ENCODE measurements at regions not wholly inside any gene's neighbourhood (a gene's known extent, or its start where the extent isn't known, plus 50 kb on each side); places are given as distances from the start of the nearest gene placed in this dataset.

- Histone ChIP-seq H3K36me3 (no peaks in the 10 kb centered on the region), H3K9me3 (no peaks in the 10 kb centered on the region), H3K27ac (no peak overlapping the region), H3K4me3 (no peak overlapping the region), H3K27me3 (no peaks in the 10 kb centered on the region), H3K4me1 (ENCODE audit: insufficient read depth) (no peaks in the 10 kb centered on the region)
- WGBS, 3 donors, result 65 to 88% (median 65%) methylated on average over 2 of the region's 2 CpGs
- no peak for DNase-seq
- TF ChIP-seq EP300 (IDR thresholded peaks at IDR 0.05) (no peak), POLR2A (IDR thresholded peaks at IDR 0.05) (no peak)
- TF ChIP-seq, protein P1, sequence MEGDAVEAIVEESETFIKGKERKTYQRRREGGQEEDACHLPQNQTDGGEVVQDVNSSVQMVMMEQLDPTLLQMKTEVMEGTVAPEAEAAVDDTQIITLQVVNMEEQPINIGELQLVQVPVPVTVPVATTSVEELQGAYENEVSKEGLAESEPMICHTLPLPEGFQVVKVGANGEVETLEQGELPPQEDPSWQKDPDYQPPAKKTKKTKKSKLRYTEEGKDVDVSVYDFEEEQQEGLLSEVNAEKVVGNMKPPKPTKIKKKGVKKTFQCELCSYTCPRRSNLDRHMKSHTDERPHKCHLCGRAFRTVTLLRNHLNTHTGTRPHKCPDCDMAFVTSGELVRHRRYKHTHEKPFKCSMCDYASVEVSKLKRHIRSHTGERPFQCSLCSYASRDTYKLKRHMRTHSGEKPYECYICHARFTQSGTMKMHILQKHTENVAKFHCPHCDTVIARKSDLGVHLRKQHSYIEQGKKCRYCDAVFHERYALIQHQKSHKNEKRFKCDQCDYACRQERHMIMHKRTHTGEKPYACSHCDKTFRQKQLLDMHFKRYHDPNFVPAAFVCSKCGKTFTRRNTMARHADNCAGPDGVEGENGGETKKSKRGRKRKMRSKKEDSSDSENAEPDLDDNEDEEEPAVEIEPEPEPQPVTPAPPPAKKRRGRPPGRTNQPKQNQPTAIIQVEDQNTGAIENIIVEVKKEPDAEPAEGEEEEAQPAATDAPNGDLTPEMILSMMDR (IDR thresholded peaks at IDR 0.05), result no peak
- intact Hi-C loops (cut with DNase I), result no loop called here
These were observed 859.4 kb downstream of the TYW1 start for GRCh38 chr7:67856046-67856445.

DNA sequence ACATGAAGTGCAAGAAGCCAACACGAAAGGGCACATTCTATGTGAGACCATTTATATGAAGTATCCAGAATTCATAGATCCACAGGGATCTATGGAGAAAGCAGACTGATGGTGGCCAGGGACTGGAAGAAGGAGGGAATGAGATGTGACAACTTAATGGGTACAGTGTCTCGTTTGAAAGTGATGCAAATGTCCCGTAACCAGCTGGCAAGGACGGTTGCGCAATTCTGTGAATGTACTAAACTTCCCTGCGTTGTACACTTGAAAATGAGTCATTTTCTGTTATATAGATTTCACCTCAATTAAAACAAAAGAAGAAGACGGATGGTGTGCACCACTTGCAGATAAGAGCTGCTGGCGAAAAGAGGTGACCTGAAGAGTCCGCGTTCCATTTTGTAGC is 861.1 kb downstream of the TYW1 start:
- H3K4me1 ChIP-seq (ENCODE audit: insufficient read depth), result no peaks in the 10 kb centered on the region
- 79 to 93% (median 83%) methylated on average over 10 of the region's 10 CpGs for WGBS, 3 donors
- intact Hi-C loops (cut with DNase I), result no loop called here

DNA sequence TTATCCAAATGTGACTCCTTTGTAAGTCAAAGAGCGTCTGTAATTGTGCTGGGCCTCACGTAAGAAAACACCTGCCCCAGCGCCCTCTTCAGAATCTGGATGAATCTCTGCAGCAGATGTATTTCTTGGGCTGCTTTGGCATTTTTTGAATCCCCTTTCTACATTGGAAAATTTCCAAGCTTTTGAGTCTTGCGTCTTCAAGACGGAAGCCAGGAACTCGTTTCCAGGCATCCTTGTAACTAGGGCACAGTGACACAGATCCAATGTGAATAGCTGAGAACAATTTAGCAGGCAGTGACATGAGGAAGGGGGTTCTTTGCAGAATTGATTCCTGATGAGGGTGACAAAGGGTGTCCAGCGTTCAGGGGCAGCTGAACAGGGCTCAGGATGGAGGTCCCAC is 862.3 kb downstream of the TYW1 start:
- TF ChIP-seq POLR2A (IDR thresholded peaks at IDR 0.05) (no peak), EP300 (IDR thresholded peaks at IDR 0.05) (no peak)
- TF ChIP-seq, protein P1 (IDR thresholded peaks at IDR 0.05), result no peak
- no peaks in the 10 kb centered on the region for H3K27me3 ChIP-seq
- no peak for DNase-seq
- H3K36me3 ChIP-seq, result no peaks in the 10 kb centered on the region
- no peak overlapping the region for H3K4me3 ChIP-seq
- H3K27ac ChIP-seq, result no peak overlapping the region
- intact Hi-C loops (cut with DNase I), result no loop called here
- H3K9me3 ChIP-seq, result no peaks in the 10 kb centered on the region
- WGBS, 3 donors, result 47 to 64% (median 54%) methylated on average over 7 of the region's 7 CpGs
- H3K4me1 ChIP-seq (ENCODE audit: insufficient read depth), result no peaks in the 10 kb centered on the region

More for the DNA sequence above, 861.1 kb downstream of the TYW1 start:
- Histone ChIP-seq H3K27ac (no peak overlapping the region), H3K27me3 (no peaks in the 10 kb centered on the region), H3K36me3 (no peaks in the 10 kb centered on the region), H3K4me3 (no peak overlapping the region), H3K9me3 (no peaks in the 10 kb centered on the region)
- TF ChIP-seq, protein P1 (IDR thresholded peaks at IDR 0.05), result no peak
- TF ChIP-seq POLR2A (IDR thresholded peaks at IDR 0.05) (no peak), EP300 (IDR thresholded peaks at IDR 0.05) (no peak)
- DNase-seq, result no peak

DNA sequence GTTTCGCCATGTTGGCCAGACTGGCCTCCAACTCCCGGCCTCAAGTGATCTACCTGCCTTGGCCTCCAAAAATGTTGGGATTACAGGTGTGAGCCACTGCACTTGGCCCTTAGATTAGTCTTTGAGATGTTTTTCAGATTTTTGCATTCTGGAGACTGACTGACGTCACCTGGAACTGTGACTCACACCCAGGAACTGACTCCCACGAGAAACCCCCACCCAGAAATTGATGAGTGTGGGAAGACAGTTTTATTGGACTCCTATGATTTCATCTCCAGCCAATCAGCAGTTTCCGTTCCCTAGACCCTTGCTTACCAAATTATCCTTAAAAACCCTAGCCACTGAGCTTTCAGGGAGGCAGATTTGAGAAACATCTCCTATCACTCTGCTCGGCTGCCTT is 867.3 kb downstream of the TYW1 start:
- 71 to 78% (median 77%) methylated on average over 6 of the region's 6 CpGs for WGBS, 3 donors

More for the DNA sequence above, 867.3 kb downstream of the TYW1 start:
- Histone ChIP-seq H3K4me1 (ENCODE audit: insufficient read depth) (no peaks in the 10 kb centered on the region), H3K9me3 (no peaks in the 10 kb centered on the region), H3K4me3 (no peak overlapping the region), H3K27ac (no peak overlapping the region), H3K36me3 (no peaks in the 10 kb centered on the region), H3K27me3 (no peaks in the 10 kb centered on the region)
- TF ChIP-seq POLR2A (IDR thresholded peaks at IDR 0.05) (no peak), EP300 (IDR thresholded peaks at IDR 0.05) (no peak)
- TF ChIP-seq, protein P1 (IDR thresholded peaks at IDR 0.05), result no peak
- intact Hi-C loops (cut with DNase I), result no loop called here
- DNase-seq, result no peak

All from ovary (tissue), 7 donors.